B cell (primary cell): ENCODE measurements at regions not wholly inside any gene's neighbourhood (a gene's known extent, or its start where the extent isn't known, plus 50 kb on each side); places are given as distances from the start of the nearest gene placed in this dataset.

ENCODE experiments used
- ATAC-seq: fragments of 200-7000 bp; cut with Tn5 transposase; one replicate; pipeline ENCODE4 v1.10.0; 2021; ENCODE audit warnings: low read depth, mild to moderate bottlenecking, moderate number of reproducible peaks, moderate library complexity
- CTCF ChIA-PET: fragments of 350-600 bp; sonication (Branson Sonifier 250); formaldehyde crosslinking; loops from one replicate; lab custom pipeline; 2021; ENCODE audit warnings: antibody characterized with exemption, inconsistent platforms; lab: Charles Lee
- POLR2A ChIA-PET: fragments of 350-600 bp; sonication (Branson Sonifier 250); formaldehyde crosslinking; loops from one replicate; lab custom pipeline; 2021; ENCODE audit warnings: antibody characterized with exemption; lab: Charles Lee
- DNase-seq: peaks from one replicate; pipeline ENCODE4 v3.0.0; 2013
- H2AFZ ChIP-seq: 2 replicates; pipeline ENCODE4 v1.6.1; 2012; ENCODE audit warnings: mild to moderate bottlenecking, low read depth, low read length; ENCODE audit not compliant: insufficient read depth, poor library complexity, severe bottlenecking
- H3K27ac ChIP-seq, 2 donors: 1 replicate in 1 of 2; 2 replicates in 1 of 2; pipeline ENCODE4 v1.5.1; 2012 to 2013; ENCODE audit warnings: low read length in 2 of 2, mild to moderate bottlenecking in 2 of 2, moderate library complexity in 1 of 2
- H3K27me3 ChIP-seq, 4 experiments: fragments of 200-600 bp in 1 of 4; sonication (generic) in 1 of 4; replicated peaks in 1 of 4; 1 replicate in 2 of 4; 2 replicates in 2 of 4; pipeline versions ENCODE4 v1.6.1 to v1.7.0; 2013 to 2016; ENCODE audit warnings: low read length in 3 of 4, mild to moderate bottlenecking in 2 of 4, mixed read lengths in 1 of 4, moderate library complexity in 1 of 4; ENCODE audit not compliant: insufficient read depth in 4 of 4, control insufficient read depth in 3 of 4; ENCODE audit errors: control extremely low read depth in 1 of 4
- H3K36me3 ChIP-seq, 2 experiments: replicated peaks in 1 of 2; 1 replicate in 1 of 2; 2 replicates in 1 of 2; pipeline versions ENCODE4 v1.6.1 to v1.7.1; 2013; ENCODE audit warnings: low read length in 1 of 2; ENCODE audit not compliant: insufficient read depth in 2 of 2, control insufficient read depth in 1 of 2; ENCODE audit errors: control extremely low read depth in 1 of 2, extremely low read depth in 1 of 2
- H3K4me1 ChIP-seq, 2 donors: fragments of 200-600 bp in 1 of 2; sonication (generic) in 1 of 2; 1 replicate in 1 of 2; 2 replicates in 1 of 2; pipeline versions ENCODE4 v1.5.1 to v1.6.1; 2013 to 2017; ENCODE audit warnings: low read length in 2 of 2; ENCODE audit not compliant: control insufficient read depth in 2 of 2, insufficient read depth in 2 of 2
- H3K4me2 ChIP-seq: replicated peaks from 2 replicates; pipeline ENCODE3; 2012; ENCODE audit warnings: mild to moderate bottlenecking, low read depth, low read length; ENCODE audit not compliant: poor library complexity, severe bottlenecking
- H3K4me3 ChIP-seq, 5 experiments: fragments of 200-600 bp in 1 of 5; sonication (generic) in 1 of 5; 1 replicate in 3 of 5; 2 replicates in 2 of 5; pipeline versions ENCODE4 v1.5.1 to v1.7.0; 2011 to 2016; ENCODE audit warnings: low read length in 4 of 5, mild to moderate bottlenecking in 4 of 5, low read depth in 2 of 5, control low read depth in 1 of 5, moderate library complexity in 1 of 5; ENCODE audit not compliant: insufficient read depth in 1 of 5; ENCODE audit errors: control extremely low read depth in 1 of 5, extremely low read depth in 1 of 5
- H3K79me2 ChIP-seq: fragments of 200-600 bp; sonication (generic); one replicate; pipeline ENCODE4 v1.6.0; 2016; ENCODE audit warnings: low read length; ENCODE audit not compliant: control insufficient read depth, insufficient read depth
- H3K9ac ChIP-seq: fragments of 200-600 bp; sonication (generic); 2 replicates; pipeline ENCODE4 v1.6.1; 2017; ENCODE audit warnings: mild to moderate bottlenecking, low read length, moderate library complexity
- H3K9me3 ChIP-seq, 3 donors: one replicate each; pipeline versions ENCODE4 v1.6.1 to v1.7.1; 2013; ENCODE audit warnings: low read length in 2 of 3; ENCODE audit not compliant: control insufficient read depth in 2 of 3, insufficient read depth in 1 of 3; ENCODE audit errors: control extremely low read depth in 1 of 3
- H4K20me1 ChIP-seq: 2 replicates; pipeline ENCODE4 v1.6.0; 2012; ENCODE audit warnings: mild to moderate bottlenecking, low read length; ENCODE audit not compliant: insufficient read depth, control insufficient read depth, poor library complexity, severe bottlenecking
- H3K27ac Mint-ChIP-seq: one replicate; pipeline ENCODE4 v1.8.0; 2021; ENCODE audit warnings: mixed read lengths
- H3K27me3 Mint-ChIP-seq: one replicate; pipeline ENCODE4 v1.8.0; 2021; ENCODE audit warnings: mixed read lengths
- H3K4me1 Mint-ChIP-seq: one replicate; pipeline ENCODE4 v1.8.0; 2021; ENCODE audit warnings: mixed read lengths
- H3K4me3 Mint-ChIP-seq: one replicate; pipeline ENCODE4 v1.8.0; 2021; ENCODE audit warnings: mixed read lengths
- H3K9me3 Mint-ChIP-seq: one replicate; pipeline ENCODE4 v1.8.0; 2022; ENCODE audit warnings: mixed read lengths; ENCODE audit not compliant: insufficient read depth
- EZH2 ChIP-seq: IDR thresholded peaks from 2 replicates; pipeline ENCODE4 v1.6.1; 2012; ENCODE audit warnings: borderline replicate concordance, low read depth, mild to moderate bottlenecking, moderate library complexity, low read length; ENCODE audit not compliant: insufficient read depth, poor library complexity, severe bottlenecking
- WGBS: methylation state at CpG from one replicate; pipeline ENCODE4 v1.1.5; 2013; ENCODE audit warnings: missing lambda C conversion rate; ENCODE audit not compliant: insufficient coverage; 5-methylcytosine and 5-hydroxymethylcytosine counted together
- intact Hi-C: fragments of 100-400 bp; cut with micrococcal nuclease; formaldehyde crosslinking; loops from one replicate; pipeline ENCODE4 v1.10.0; 2022
- TF ChIP-seq, protein P1 (sequence below): fragments of 200-600 bp; IDR thresholded peaks from one replicate; pipeline ENCODE4 v1.8.0; 2022; ENCODE audit warnings: antibody characterized with exemption, mild to moderate bottlenecking

DNA sequence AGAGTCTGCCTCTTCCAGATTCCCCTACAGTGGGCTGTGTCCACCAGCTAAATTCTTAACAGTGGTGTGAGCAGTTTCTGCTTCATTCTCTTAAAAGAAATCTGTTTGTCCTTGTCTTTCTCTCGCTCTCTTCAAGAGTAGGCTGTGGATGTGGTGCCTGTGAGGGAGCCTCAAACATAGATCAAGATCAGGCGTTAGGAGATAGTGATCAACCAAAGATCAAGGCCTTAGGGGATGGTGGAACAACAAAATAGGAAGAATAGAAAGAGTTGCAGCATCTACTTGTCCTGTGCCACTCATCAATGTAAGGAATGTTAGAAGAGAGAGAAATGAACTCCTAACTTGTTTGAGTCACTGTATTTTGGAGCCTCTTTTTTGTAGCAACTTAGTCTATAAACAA lies 144.2 kb downstream of the AASDH start:
- no CpG with 5 or more reads among the region's 2 CpGs for WGBS
- Histone ChIP-seq H4K20me1 (no peaks in the 10 kb centered on the region), H3K36me3 (no peaks in the 10 kb centered on the region), H3K27ac (no peak overlapping the region), H3K4me3 (no peak overlapping the region), H3K4me1 (no peaks in the 10 kb centered on the region), H3K4me2 (no peak overlapping the region), H3K9ac (no peak overlapping the region), H2AFZ (no peak overlapping the region), H3K27me3 (no peaks in the 10 kb centered on the region), H3K79me2 (no peaks in the 10 kb centered on the region), H3K9me3 (no peaks in the 10 kb centered on the region)
- POLR2A ChIA-PET, result no interaction called here
- intact Hi-C loops, result no loop called here
- TF ChIP-seq, protein P1, sequence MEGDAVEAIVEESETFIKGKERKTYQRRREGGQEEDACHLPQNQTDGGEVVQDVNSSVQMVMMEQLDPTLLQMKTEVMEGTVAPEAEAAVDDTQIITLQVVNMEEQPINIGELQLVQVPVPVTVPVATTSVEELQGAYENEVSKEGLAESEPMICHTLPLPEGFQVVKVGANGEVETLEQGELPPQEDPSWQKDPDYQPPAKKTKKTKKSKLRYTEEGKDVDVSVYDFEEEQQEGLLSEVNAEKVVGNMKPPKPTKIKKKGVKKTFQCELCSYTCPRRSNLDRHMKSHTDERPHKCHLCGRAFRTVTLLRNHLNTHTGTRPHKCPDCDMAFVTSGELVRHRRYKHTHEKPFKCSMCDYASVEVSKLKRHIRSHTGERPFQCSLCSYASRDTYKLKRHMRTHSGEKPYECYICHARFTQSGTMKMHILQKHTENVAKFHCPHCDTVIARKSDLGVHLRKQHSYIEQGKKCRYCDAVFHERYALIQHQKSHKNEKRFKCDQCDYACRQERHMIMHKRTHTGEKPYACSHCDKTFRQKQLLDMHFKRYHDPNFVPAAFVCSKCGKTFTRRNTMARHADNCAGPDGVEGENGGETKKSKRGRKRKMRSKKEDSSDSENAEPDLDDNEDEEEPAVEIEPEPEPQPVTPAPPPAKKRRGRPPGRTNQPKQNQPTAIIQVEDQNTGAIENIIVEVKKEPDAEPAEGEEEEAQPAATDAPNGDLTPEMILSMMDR, result no peak
- no peak for TF ChIP-seq EZH2
- no peak overlapping the region for H3K27ac Mint-ChIP-seq
- ATAC-seq, result no peak
- H3K4me3 Mint-ChIP-seq, result no peak overlapping the region
- CTCF ChIA-PET, result no interaction called here
- H3K9me3 Mint-ChIP-seq, result no peaks in the 10 kb centered on the region
- H3K27me3 Mint-ChIP-seq, result peaks cover 3% of the 10 kb centered on the region
- DNase-seq, result no peak
- no peaks in the 10 kb centered on the region for H3K4me1 Mint-ChIP-seq

- DNase-seq, result no peak
- no peak for ATAC-seq
- Mint-ChIP-seq H3K27me3 (no peaks in the 10 kb centered on the region), H3K4me3 (no peak overlapping the region), H3K27ac (no peak overlapping the region), H3K9me3 (no peaks in the 10 kb centered on the region), H3K4me1 (no peaks in the 10 kb centered on the region)
- Histone ChIP-seq H3K27ac (no peak overlapping the region), H4K20me1 (no peaks in the 10 kb centered on the region), H3K4me1 (no peaks in the 10 kb centered on the region), H3K79me2 (no peaks in the 10 kb centered on the region), H2AFZ (no peak overlapping the region), H3K4me2 (no peak overlapping the region), H3K27me3 (no peaks in the 10 kb centered on the region), H3K4me3 (no peak overlapping the region), H3K36me3 (no peaks in the 10 kb centered on the region), H3K9me3 (no peaks in the 10 kb centered on the region), H3K9ac (no peak overlapping the region)
- intact Hi-C loops, result no loop called here
- POLR2A ChIA-PET, result no interaction called here
- WGBS, result 76% methylated on average over 5 of the region's 6 CpGs
- CTCF ChIA-PET, result no interaction called here
- TF ChIP-seq, protein P1, result no peak
- no peak for TF ChIP-seq EZH2
Observed at GRCh38 chr4:56241500-56241899, 145.8 kb downstream of the AASDH start.
